ENCODE measurements at regions not wholly inside any gene's neighbourhood (a gene's known extent, or its start where the extent isn't known, plus 50 kb on each side); places are given as distances from the start of the nearest gene placed in this dataset.
"Not testable (repeated sequence)": the region's sequence is repeated elsewhere in the genome, so short reads cannot be mapped to it uniquely, and the experiment has no call there.

DNA sequence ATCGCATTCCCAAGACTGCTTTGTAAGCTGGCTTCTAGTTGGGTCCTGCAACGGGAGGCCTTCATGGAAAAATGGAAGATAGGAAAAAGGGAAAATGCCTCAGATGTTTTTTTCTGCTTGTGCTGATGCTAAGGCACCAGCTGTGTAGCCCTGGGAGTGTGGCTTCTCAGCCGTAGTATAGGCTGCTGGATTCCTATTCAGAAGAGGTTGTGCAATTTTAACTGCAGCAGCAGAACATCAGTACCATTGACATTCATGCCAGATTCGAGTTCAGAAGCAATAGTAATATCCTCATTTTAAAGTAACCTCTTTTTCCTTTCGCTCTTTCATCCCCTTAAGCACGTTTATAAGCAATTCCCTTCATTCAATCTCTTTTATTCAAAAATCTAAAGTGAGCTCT, 119.1 kb upstream of the KCTD3 start:
- DNase-seq; intact Hi-C loops (cut with DNase I): not testable (repeated sequence)

DNA sequence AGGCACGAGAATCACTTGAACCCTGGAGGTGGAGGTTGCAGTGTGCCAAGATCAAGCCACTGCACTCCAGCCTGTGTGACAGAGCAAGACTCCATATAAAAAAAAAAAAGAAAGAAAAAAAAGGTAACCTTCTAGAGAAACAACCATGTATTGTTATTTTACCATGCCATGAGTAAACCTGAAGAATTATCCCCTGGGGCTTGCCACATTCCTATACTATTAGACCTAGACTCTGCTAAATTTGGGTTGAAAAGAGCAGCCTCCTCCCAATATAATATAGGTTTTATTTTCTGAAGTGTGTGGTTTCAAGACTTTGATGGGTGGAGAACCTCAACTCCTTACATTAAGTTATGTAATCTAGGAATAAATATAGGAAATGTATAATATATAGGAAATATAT, 118.0 kb upstream of the KCTD3 start:
- DNase-seq; intact Hi-C loops (cut with DNase I): not testable (repeated sequence)

DNA sequence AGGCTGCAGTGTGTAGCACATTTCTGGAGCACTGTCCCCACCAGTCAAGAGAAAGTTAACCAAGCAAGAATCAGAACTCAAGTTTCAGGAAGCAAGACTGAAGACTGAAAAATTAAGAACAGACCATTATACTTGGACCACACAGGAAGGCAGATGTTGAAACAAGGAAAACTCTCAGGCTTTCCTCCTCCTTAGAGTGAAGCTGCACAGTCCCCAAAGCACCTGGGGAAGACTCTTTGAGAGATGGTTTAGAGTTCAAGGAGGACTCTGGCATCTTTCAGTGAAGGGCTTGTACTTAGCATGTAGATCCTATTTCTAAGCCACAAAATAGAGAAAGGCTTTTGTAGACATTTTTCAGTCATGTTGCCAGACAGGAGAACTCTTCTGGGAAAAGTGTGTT, 113.7 kb upstream of the KCTD3 start:
- DNase-seq = no peak
- intact Hi-C loops (cut with DNase I) = no loop called here

DNA sequence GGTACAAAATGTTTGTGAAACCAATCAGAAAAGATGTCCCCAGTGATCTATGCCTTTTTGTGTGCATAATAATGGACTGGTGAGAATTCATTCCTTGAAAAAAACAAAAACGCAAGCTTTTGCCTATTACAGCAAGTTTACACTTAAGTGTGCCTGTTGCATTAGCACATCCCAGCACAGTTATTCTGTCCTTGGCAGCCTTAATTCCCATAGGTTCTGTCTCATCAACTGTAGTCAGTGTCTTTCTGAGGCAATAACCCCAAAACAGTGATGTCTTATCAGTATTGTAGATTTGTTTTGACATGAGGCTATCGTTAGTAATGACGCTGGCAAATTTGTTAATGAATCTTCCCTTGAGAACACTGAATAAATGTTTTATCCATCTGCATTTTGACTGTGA, 109.9 kb upstream of the KCTD3 start:
- DNase-seq = no peak
- intact Hi-C loops (cut with DNase I) = no loop called here

DNA sequence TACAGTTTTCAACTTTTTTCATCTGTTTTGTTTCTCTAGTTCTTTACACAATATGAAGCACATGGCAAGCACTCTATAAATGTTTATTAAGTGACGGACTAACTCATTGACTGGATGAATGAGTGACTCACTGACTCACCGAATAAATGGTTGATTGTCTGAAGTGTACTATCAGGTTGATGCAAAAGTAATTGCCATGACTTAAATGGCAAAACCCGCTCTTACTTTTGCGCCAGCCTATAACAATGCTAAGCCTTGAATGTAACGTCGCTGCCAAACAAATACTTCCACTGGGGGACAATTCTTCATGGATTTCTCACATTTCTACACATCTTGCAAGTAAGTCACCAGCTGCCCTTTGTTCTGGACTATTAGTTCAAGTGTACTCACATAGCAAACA, 109.0 kb upstream of the KCTD3 start:
- intact Hi-C loops (cut with DNase I) = no loop called here
- DNase-seq = no peak

DNA sequence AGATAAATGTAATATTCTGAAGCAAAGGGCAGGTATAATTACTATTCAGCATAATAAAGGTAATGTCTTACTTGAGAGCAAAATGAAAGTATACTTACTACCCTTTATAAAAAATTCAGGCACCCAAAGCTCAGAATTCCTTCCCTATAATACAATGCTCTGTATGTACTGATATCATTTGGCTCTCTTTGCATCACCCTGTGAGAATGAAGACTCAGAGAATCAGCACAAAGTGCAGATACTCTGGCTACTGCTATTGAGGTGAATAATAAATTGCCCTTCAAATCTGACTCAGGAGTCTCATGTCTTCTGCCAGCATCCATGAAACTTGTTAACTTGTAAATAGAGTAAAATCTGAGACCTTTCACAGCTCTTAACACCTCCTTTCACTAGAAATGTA, 108.5 kb upstream of the KCTD3 start:
- no peak for DNase-seq
- intact Hi-C loops (cut with DNase I) = no loop called here

DNA sequence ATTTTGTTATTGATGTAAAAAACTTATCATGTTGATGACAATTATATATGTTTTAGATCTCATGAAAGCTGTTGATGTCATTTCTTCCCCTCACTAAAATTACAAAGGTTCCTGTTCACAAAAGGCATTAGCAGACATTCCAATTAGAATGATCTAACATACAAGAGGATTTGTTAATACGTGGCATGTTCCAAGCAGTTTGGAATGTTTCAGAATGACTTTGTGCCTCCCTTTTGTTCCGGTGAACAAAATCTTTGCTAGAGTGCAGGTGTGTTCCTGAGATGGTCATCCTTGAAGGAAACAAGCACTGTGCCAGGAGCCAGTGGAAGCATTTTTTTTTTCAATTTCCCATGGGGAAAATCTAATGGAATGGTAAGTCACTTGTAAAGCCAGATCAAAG, 108.0 kb upstream of the KCTD3 start:
- intact Hi-C loops (cut with DNase I) = no loop called here
- no peak for DNase-seq

DNA sequence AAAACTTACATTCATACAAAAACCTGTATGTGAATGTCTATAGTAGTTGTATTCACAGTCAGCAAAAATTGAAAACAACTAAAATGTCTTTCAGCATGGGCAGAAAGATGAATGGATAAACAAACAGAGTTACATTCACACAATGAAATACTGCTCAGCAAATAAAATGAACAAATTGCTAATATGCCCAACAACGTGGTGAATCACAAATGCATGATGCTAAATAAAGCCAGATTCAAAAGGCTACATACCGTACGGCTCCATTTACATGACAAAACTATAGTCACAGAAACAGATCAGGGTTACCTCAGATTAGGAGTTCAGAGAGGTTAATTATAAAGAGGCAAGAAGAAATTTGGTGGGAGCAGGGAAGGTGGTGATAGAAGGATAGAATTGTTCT, 100.7 kb upstream of the KCTD3 start:
- no peak for DNase-seq
- intact Hi-C loops (cut with DNase I) = no loop called here

DNA sequence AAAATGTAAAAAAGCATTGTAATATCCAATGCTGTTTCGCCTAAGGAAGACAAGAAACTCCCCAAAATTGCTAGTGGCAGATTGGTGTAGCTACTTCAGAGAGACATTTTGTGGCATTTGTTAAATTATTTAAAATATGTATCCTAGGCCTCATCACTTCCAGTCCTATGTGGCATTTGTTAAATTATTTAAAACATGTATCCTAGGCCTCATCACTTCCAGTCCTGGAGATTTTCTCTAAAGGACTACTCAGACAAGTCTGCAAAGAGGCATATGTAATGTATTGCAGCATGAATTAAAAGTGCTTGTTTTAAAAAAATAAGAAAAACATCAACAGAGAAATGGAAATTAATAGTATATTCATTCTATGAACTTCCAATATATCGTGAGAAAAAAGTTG, 95.6 kb upstream of the KCTD3 start:
- intact Hi-C loops (cut with DNase I) = no loop called here

DNA sequence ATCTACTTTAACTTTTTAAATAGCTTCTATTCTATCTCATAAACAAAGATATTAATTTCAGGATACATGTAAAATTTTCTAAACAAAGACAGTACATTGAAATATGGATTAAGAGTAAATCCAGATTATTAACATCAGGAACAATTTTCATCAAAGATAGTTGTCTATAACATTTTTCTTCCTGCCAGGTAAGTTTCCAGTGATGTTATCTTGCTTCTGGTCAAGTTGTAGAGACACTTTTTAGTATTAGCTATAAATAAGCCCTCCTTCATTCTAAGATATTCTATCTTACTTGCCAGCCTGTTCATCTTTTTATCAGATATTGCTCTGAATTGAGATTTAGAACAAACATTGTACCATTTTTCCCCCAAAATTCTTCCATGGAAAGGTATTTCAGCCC, 94.4 kb upstream of the KCTD3 start:
- intact Hi-C loops (cut with DNase I) = no loop called here

More for the DNA sequence above, 95.6 kb upstream of the KCTD3 start:
- no peak for DNase-seq

DNA sequence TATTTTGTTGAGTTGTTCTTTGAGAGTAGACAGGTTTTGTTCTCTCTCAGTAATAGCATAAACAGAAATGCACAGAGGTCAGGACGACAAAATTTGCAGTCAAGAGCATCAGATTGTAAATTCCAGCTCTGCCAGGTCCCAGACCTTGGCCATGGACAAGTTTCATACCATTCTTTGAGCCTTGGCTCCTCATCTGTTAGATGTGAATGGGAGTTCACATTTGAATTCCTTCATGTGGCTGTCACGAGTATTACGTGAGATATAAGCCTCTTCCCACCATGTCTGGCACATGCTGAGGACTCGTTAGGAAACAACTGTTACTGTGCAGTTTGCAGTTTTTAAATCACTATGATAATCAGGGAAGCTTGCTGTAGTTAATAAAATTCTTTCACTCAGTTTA, 93.2 kb upstream of the KCTD3 start:
- no peak for DNase-seq
- intact Hi-C loops (cut with DNase I) = no loop called here

More for the DNA sequence above, 94.4 kb upstream of the KCTD3 start:
- no peak for DNase-seq

DNA sequence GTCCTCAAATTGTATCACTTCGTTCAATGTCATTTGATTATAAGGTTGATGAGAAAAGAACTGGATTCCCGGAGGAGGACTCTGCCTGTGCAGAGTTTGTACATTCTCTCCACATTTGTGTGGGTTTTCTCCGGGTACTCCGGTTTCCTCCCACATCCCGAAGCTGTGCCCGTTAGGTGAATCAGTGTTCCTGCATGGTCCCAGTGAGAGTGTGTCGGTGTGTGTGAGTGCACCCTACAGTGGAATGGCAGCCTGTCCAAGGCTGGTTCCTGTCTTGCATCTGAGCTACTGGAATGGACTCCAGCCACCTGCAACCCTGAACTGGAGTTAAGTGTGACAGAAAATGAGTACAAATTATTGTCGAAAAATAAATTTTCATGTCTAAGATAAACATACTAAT, 92.2 kb upstream of the KCTD3 start:
- intact Hi-C loops (cut with DNase I) = no loop called here
- peak in 37 of 42 donors; percentile 3 to 73 (median 26) for DNase-seq

DNA sequence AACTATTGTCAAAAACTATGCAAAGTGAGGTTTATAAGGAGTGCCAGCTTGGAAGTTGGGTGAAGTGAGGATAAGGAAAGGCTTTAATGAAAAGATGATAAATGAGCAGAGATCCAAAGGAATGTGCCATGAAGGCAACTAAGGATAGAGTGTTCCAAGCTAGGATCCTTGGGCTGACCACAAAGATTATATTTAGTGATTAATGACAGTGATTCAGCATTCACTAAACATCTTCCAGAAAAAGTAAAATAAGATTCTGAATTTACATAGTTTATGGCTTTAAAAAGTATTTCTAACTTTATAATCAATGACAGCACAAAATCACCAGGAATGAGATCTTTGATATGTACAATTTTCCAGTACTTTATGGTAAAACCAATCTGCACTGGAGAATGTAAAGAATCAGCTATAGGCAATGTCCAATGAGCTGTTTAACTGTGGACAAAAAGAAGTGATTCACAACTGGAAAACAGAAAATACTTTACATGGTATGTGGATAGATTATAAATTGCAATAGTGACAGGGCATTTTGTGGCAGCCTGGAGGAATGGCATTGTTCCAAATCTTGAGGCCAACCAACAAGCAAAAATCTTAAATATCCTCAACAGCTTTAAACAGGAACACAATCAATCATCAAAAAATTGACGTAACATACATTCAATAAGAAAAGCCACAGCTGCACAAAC, 91.2 kb upstream of the KCTD3 start:
- DNase-seq = no peak
- intact Hi-C loops (cut with DNase I) = no loop called here

DNA sequence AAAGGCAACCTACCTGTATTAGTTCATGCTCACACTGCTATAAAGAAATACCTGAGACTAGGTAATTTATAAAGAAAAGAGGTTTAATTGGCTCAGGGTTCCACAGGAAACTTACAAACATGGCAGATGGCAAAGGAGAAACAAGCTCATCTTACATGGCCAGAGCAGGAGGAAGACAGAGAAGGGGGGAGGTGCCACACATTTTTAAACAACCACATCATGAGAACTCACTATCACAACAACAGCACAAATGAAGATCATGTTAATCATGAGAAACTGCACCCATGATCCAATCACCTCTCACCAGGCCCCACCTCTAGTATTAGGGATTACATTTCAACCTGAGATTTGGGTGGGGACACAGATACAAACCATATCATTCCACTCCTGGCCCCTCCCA, 90.6 kb upstream of the KCTD3 start:
- no peak for DNase-seq
- intact Hi-C loops (cut with DNase I) = no loop called here

DNA sequence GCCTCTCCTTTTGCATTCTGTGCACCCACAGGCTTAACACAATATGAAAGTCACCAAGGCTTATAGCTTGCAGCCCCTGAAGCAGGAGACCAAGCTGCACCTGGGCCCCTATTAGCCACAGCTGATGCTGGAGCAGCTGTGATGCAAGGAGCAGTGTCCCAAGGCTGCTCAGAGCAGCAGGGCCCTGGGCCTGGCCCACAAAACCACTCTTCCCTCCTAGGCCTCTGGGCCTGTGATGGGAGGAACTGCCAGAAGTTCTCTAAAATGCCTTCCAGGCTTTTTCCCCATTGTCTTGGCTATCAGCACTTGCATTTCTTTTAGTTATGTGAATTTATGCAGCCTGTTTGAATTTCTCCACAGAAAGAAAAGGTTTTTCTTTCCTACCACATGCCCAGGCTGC, 89.5 kb upstream of the KCTD3 start:
- intact Hi-C loops (cut with DNase I) = no loop called here
- DNase-seq = no peak

DNA sequence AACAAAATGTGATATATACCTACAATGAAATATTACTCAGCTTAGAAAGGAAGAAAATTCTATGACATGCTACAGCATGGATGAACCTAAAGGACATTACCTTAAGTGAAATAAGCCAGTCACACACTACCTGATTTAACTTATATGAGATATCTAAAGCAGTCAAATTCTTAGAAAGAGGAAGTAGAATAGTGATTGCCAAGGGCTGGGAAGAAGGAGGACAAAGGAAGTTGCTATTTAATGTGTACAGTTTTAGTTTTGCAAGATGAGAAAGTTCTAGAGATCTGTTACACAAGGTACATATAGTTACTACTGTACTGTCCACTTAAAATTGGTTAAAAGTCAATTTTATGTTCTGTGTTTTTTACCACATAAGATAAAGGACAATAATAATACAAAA, 87.5 kb upstream of the KCTD3 start:
- no peak for DNase-seq
- intact Hi-C loops (cut with DNase I) = no loop called here

DNA sequence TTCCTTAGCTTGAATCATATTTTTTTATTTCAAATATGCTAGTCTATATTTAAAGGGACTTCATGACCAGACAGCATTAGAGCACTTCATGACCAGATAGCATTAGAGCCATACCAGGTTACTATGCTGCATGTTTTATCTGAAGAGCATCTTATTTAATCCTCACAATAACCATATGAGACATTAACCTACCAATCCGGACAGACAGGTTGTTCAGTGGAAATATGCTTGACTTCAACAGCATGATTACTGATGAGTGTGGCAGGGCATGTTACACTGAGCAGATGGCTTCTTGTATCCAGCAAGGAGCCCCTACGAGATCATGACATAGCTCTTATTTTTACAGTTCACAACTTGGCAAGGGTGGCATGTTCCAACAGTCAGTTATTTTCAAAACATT, 85.0 kb upstream of the KCTD3 start:
- intact Hi-C loops (cut with DNase I) = no loop called here
- DNase-seq = no peak

DNA sequence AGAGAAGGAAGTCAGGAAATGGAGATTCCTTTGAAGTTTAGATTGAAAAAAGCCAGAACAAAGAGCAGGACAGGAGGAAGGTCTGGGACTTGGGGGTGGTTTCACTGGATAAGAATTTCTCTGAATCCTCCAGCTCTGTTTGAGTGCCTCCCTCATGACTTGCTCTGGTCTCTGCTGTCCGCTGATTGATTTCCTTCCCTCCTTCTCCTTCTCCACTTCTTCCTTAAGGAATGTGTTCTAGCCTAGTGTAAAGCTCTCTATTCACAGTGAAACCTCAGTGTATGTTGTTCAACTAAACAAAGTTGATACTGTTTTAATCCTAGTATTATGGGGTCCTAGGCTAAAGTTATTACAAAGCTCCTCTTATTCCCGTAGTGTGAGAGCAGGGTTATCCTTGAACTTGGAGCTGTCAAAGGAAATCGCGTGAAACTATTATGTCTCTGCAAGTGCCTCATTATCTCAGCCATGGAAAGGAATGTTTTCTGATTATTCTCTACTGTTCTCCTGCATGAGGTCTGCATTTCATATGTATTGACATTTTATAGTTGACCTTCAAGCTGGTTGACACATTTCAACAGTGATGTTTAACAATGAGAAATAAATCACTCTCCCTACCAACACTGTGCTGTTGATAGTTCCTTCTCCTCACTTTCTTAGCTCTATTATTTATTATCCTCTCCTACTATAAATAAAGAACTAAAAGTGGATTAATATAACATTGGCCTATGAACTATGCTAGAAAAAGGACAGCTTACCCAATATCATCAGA, 82.7 kb upstream of the KCTD3 start:
- intact Hi-C loops (cut with DNase I) = no loop called here
- no peak for DNase-seq

DNA sequence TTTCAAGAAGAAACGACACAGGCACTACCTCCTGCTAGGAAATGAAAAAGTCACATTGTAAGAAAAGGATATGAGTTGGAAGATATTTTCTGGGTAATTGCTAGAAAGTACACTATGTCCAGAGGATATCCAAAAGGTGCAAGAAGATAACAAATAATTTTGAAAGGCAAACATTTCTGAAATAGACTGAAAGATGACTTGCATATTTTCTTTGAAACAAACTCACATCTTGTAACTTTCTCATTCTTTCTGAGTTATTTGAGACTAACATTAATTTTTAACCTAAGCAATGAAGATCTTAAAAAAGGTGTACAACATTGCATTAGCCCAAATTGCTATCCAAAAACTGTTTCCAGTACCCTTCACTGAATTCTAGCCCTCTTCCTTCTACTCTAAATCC, 79.6 kb upstream of the KCTD3 start:
- intact Hi-C loops (cut with DNase I) = no loop called here
- no peak for DNase-seq

DNA sequence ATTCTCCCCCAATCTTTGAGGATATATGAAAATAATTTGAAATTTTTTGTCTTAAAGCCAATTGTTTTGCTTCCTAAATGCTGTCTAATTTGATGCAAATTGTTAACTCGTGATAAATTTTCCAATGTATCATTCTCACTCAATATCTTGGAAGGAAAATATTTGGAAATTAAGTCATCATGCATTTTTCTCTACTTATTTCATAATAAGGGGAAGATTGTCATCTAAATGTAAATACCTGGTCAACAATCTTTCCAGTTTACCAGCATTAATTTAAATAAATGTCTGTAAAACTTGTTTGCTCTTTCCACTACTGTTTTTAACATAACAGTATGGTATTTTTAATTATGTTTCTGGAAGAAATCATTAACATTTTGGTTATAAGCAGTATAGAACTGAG, 78.3 kb upstream of the KCTD3 start:
- intact Hi-C loops (cut with DNase I) = no loop called here

More for the DNA sequence above, 78.3 kb upstream of the KCTD3 start:
- no peak for DNase-seq

All from head of caudate nucleus (tissue), 42 donors.